ENCODE measurements at regions not wholly inside any gene's neighbourhood (a gene's known extent, or its start where the extent isn't known, plus 50 kb on each side); places are given as distances from the start of the nearest gene placed in this dataset.

DNA sequence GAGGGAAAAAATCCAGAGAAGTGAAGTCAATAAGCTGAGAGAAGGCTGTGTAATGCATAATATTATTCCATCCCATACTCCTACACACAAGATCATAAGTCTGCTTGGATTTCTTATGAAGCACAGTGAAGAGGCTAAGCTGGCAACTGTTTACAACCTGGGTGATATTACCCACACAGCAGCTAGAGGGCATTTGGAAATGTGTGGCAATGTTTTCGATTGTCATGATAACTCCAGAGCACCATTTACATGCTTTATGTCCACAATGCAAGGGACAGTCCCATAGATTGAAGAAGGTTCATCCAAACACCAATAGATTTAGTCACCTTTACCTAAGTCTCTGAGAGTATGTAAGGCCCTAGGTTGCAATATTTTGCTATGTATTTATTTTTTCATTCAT, 412.2 kb downstream of the PPP3CA start:
- TF ChIP-seq, protein P1, sequence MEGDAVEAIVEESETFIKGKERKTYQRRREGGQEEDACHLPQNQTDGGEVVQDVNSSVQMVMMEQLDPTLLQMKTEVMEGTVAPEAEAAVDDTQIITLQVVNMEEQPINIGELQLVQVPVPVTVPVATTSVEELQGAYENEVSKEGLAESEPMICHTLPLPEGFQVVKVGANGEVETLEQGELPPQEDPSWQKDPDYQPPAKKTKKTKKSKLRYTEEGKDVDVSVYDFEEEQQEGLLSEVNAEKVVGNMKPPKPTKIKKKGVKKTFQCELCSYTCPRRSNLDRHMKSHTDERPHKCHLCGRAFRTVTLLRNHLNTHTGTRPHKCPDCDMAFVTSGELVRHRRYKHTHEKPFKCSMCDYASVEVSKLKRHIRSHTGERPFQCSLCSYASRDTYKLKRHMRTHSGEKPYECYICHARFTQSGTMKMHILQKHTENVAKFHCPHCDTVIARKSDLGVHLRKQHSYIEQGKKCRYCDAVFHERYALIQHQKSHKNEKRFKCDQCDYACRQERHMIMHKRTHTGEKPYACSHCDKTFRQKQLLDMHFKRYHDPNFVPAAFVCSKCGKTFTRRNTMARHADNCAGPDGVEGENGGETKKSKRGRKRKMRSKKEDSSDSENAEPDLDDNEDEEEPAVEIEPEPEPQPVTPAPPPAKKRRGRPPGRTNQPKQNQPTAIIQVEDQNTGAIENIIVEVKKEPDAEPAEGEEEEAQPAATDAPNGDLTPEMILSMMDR (IDR thresholded peaks at IDR 0.05 in 4 of 5, conservative IDR thresholded peaks at IDR 0.05 in 1 of 5) = no peak
- no peak for TF ChIP-seq POLR2A (IDR thresholded peaks at IDR 0.05)

Measured in gastrocnemius medialis (tissue), 4 donors.